ENCODE measurements at regions not wholly inside any gene's neighbourhood (a gene's known extent, or its start where the extent isn't known, plus 50 kb on each side); places are given as distances from the start of the nearest gene placed in this dataset.

- DNase-seq (ENCODE audit: low read depth): no peak
- in situ Hi-C loops (cut with HindIII; ENCODE audit: low pct_unique_long_range_greater_than_20kb, low sequenced_read_pairs): no loop called here
Measured at GRCh38 chr5:124796495-124796894, 50.1 kb upstream of the ZNF608 start.

DNA sequence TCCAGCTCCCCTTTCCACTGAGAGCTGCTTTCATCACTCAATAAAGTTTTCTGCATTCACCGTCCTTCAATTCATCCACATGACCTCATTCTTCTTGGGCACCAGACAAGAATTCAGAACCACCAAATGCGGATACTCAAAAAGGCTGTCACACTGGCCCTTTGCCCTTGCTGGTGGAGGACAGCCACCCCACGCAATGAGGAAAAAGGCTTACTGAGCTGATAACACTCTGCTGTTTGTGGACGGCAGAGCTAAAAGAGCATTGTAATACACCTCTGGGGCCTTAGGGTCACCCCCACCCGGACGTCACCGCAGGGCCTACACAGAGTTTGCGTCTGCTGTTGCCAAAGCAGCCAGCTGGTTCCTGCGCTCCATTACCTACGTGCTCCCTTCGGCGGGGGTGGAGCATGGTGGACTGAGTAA is 51.2 kb upstream of the ZNF608 start:
- in situ Hi-C loops (cut with HindIII; ENCODE audit: low pct_unique_long_range_greater_than_20kb, low sequenced_read_pairs): no loop called here
- DNase-seq (ENCODE audit: low read depth): no peak

- in situ Hi-C loops (cut with HindIII; ENCODE audit: low pct_unique_long_range_greater_than_20kb, low sequenced_read_pairs): no loop called here
- no peak for DNase-seq (ENCODE audit: low read depth)
Measured at GRCh38 chr5:124798890-124799289, 52.5 kb upstream of the ZNF608 start.

GRCh38 chr5:124801551-124801950 is 55.1 kb upstream of the ZNF608 start:
- DNase-seq (ENCODE audit: low read depth): no peak
- in situ Hi-C loops (cut with HindIII; ENCODE audit: low pct_unique_long_range_greater_than_20kb, low sequenced_read_pairs): no loop called here

- DNase-seq (ENCODE audit: low read depth): no peak
- in situ Hi-C loops (cut with HindIII; ENCODE audit: low pct_unique_long_range_greater_than_20kb, low sequenced_read_pairs): no loop called here
Measured at GRCh38 chr5:124803617-124804323, 57.3 kb upstream of the ZNF608 start.

- no peak for DNase-seq (ENCODE audit: low read depth)
- in situ Hi-C loops (cut with HindIII; ENCODE audit: low pct_unique_long_range_greater_than_20kb, low sequenced_read_pairs): no loop called here
Measured at GRCh38 chr5:124806026-124806372, 59.6 kb upstream of the ZNF608 start.

GRCh38 chr5:124806373-124807077 is 60.1 kb upstream of the ZNF608 start:
- DNase-seq (ENCODE audit: low read depth): peak; percentile 86
- in situ Hi-C loops (cut with HindIII; ENCODE audit: low pct_unique_long_range_greater_than_20kb, low sequenced_read_pairs): no loop called here

GRCh38 chr5:124808842-124809268 is 62.4 kb upstream of the ZNF608 start:
- in situ Hi-C loops (cut with HindIII; ENCODE audit: low pct_unique_long_range_greater_than_20kb, low sequenced_read_pairs): no loop called here
- DNase-seq (ENCODE audit: low read depth): no peak

DNA sequence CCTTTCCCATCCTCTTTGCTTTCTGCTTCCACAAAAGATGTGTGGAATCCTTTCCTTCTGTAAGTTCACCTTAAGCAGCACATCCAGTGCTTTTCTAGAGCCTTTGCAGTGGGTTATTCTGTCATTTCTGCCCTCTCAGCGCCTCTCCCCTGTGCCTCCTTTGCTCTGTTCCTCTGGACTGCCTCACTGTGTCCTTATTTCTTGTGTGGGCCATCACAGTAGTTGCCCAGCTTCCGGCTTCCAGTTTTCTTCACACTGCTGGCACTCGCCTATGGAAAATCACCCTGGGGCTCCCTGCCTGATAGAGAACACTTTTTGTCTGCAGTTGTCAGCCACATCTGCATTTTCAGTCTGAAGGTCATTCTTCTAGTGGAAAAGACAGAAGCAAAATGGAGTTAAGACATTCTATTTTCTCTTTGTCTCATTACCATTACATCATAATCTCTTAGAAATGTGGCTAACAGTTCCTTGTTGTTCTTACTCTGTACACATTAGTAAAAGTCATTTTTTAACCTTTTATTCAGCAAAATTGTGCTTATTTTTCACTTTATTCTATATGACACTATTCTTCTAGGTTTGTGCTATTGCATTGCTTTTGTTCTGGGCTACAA is 64.1 kb upstream of the ZNF608 start:
- in situ Hi-C loops (cut with HindIII; ENCODE audit: low pct_unique_long_range_greater_than_20kb, low sequenced_read_pairs): no loop called here

DNA sequence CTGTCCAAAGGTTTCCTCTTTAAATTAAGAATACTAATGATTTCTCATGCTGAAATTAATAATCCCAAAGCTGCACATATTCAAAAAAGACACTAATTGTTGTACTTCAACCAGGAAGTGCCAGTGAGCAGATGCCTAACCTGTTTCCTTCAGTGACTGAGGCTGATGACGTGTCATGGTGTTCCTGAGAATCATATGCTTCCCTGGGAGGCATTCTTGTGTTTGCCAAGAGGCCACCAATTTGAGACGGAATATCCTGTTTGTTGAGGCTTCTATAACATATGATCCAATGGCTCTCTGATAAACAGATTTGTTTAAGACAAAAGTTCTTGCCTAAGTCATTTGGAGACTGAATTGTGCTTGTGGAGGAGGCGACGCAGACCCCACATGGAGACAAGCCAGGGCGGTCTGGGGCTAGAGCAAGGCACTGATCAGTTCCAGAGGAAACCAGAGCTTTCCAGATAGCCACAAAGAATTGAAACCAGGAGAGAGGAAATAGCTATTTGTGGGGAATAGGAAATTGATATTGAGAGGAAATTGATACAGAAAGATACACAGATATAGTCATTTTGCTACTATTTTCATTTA is 66.4 kb upstream of the ZNF608 start:
- DNase-seq (ENCODE audit: low read depth): no peak
- in situ Hi-C loops (cut with HindIII; ENCODE audit: low pct_unique_long_range_greater_than_20kb, low sequenced_read_pairs): no loop called here

More for the DNA sequence above, 64.1 kb upstream of the ZNF608 start:
- no peak for DNase-seq (ENCODE audit: low read depth)

GRCh38 chr5:124816381-124816780 is 69.9 kb upstream of the ZNF608 start:
- no peak for DNase-seq (ENCODE audit: low read depth)
- in situ Hi-C loops (cut with HindIII; ENCODE audit: low pct_unique_long_range_greater_than_20kb, low sequenced_read_pairs): no loop called here

- in situ Hi-C loops (cut with HindIII; ENCODE audit: low pct_unique_long_range_greater_than_20kb, low sequenced_read_pairs): no loop called here
- no peak for DNase-seq (ENCODE audit: low read depth)
Measured at GRCh38 chr5:124819201-124819600, 72.8 kb upstream of the ZNF608 start.

DNA sequence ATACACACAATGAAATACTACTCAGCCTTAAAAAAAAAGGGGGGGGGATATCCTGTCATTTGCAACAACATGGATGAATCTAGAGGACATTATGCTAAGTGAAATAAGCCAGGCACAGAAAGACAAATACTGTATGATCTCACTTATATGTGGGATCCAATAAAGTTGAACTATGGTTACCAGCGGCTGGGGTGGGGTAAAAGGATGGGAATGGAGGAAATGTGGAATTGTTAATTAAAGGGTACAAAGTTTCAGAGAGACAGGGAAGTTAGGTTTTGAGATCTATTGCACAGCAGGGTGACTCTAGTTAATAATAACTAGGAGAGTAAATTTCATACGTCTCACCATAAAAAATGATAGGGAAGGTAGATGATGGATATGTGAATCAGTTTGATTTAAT is 76.2 kb upstream of the ZNF608 start:
- no peak for DNase-seq (ENCODE audit: low read depth)
- in situ Hi-C loops (cut with HindIII; ENCODE audit: low pct_unique_long_range_greater_than_20kb, low sequenced_read_pairs): no loop called here

GRCh38 chr5:124823380-124823779 is 76.9 kb upstream of the ZNF608 start:
- no peak for DNase-seq (ENCODE audit: low read depth)
- in situ Hi-C loops (cut with HindIII; ENCODE audit: low pct_unique_long_range_greater_than_20kb, low sequenced_read_pairs): no loop called here

GRCh38 chr5:124824637-124825158 is 78.3 kb upstream of the ZNF608 start:
- in situ Hi-C loops (cut with HindIII; ENCODE audit: low pct_unique_long_range_greater_than_20kb, low sequenced_read_pairs): no loop called here

GRCh38 chr5:124825250-124825982 is 79.0 kb upstream of the ZNF608 start:
- DNase-seq (ENCODE audit: low read depth): no peak
- in situ Hi-C loops (cut with HindIII; ENCODE audit: low pct_unique_long_range_greater_than_20kb, low sequenced_read_pairs): no loop called here

More at GRCh38 chr5:124824637-124825158, 78.3 kb upstream of the ZNF608 start:
- DNase-seq (ENCODE audit: low read depth): no peak

DNA sequence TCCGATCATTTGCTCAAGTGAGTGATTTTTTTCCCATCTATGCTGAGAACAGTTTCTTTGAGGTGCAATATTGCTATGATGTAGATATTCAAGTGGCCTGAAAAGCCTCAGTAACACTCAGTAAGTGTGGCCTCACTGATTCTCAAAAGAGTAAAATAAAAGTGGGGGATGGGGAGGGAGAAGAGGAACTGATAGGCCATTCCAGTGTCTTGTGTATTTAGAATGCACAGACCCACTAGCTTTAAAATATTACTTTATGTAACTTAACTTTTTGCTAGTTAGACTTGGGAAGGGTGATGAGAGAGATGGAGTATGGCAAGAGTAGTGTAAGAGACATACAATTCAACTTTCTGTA is 79.5 kb upstream of the ZNF608 start:
- in situ Hi-C loops (cut with HindIII; ENCODE audit: low pct_unique_long_range_greater_than_20kb, low sequenced_read_pairs): no loop called here
- no peak for DNase-seq (ENCODE audit: low read depth)

GRCh38 chr5:124828731-124829234 is 82.3 kb upstream of the ZNF608 start:
- no peak for DNase-seq (ENCODE audit: low read depth)
- in situ Hi-C loops (cut with HindIII; ENCODE audit: low pct_unique_long_range_greater_than_20kb, low sequenced_read_pairs): no loop called here
